ENCODE measurements at regions not wholly inside any gene's neighbourhood (a gene's known extent, or its start where the extent isn't known, plus 50 kb on each side); places are given as distances from the start of the nearest gene placed in this dataset.

- FAIRE-seq, result no peak
- Histone ChIP-seq H3K9me3 (no peaks in the 10 kb centered on the region), H3K4me1 (no peaks in the 10 kb centered on the region), H3K27ac (no peak overlapping the region), H3K4me2 (no peak overlapping the region), H3K4me3 (no peak overlapping the region)
- 6% methylated on average over 2 of the region's 2 CpGs for WGBS (ENCODE audit: missing lambda C conversion rate)
- ATAC-seq, result no peak
- TF ChIP-seq HMGXB4 (CRISPR knock-in tag; IDR thresholded peaks at IDR 0.05; ENCODE audit: borderline replicate concordance) (no peak), KDM1A (IDR thresholded peaks at IDR 0.05; ENCODE audit: low read depth) (no peak), CBX2 (IDR thresholded peaks at IDR 0.05; ENCODE audit: borderline replicate concordance, low read depth) (no peak), EHF (CRISPR knock-in tag; IDR thresholded peaks at IDR 0.05) (no peak), E2F6 (IDR thresholded peaks at IDR 0.05; ENCODE audit: borderline replicate concordance, low read depth) (no peak), RCOR1 (IDR thresholded peaks at IDR 0.05; ENCODE audit: low read depth, low read length) (no peak), MAFK (IDR thresholded peaks at IDR 0.05; ENCODE audit: partially characterized antibody) (no peak), FOSL2 (IDR thresholded peaks at IDR 0.05) (no peak), FOSL2 (CRISPR knock-in tag; IDR thresholded peaks at IDR 0.05) (no peak), RARB (CRISPR knock-in tag; IDR thresholded peaks at IDR 0.05) (no peak), FOSB (CRISPR knock-in tag; IDR thresholded peaks at IDR 0.05) (no peak), POLR2AphosphoS2 (conservative IDR thresholded peaks at IDR 0.05; ENCODE audit: low read length) (no peak), CBX8 (IDR thresholded peaks at IDR 0.05) (no peak), NPAS2 (CRISPR knock-in tag; IDR thresholded peaks at IDR 0.05; ENCODE audit: borderline replicate concordance) (no peak), GATA3 (IDR thresholded peaks at IDR 0.05; ENCODE audit: borderline replicate concordance) (no peak), TFCP2L1 (CRISPR knock-in tag; IDR thresholded peaks at IDR 0.05) (no peak), KDM5A (IDR thresholded peaks at IDR 0.05) (no peak), ZFP36 (IDR thresholded peaks at IDR 0.05; ENCODE audit: borderline replicate concordance, partially characterized antibody) (no peak), MAX (IDR thresholded peaks at IDR 0.05) (no peak)
- CTCF ChIA-PET, result no interaction called here
- no peak for DNase-seq (ENCODE audit: low read depth in 1 of 2, low spot score in 1 of 2)
- POLR2A ChIA-PET, result no interaction called here
These were observed 1057.5 kb downstream of the SORCS3 start for GRCh38 chr10:105698592-105698991.

GRCh38 chr10:105697290-105697780 is 1056.2 kb downstream of the SORCS3 start:
- Histone ChIP-seq H3K9me3 (no peaks in the 10 kb centered on the region), H3K4me1 (no peaks in the 10 kb centered on the region), H3K4me2 (no peak overlapping the region), H3K4me3 (no peak overlapping the region), H3K27ac (no peak overlapping the region)
- DNase-seq (ENCODE audit: low read depth in 1 of 2, low spot score in 1 of 2) (no peak), ATAC-seq (no peak), FAIRE-seq (no peak)
- 14% methylated on average over 3 of the region's 3 CpGs for WGBS (ENCODE audit: missing lambda C conversion rate)
- no peak for TF ChIP-seq EHMT2 (IDR thresholded peaks at IDR 0.05; ENCODE audit: low read depth)
- TF ChIP-seq RFX5 (IDR thresholded peaks at IDR 0.05), result no peak
- TF ChIP-seq E2F6 (IDR thresholded peaks at IDR 0.05; ENCODE audit: borderline replicate concordance, low read depth), result no peak
- no peak for TF ChIP-seq NPAS2 (CRISPR knock-in tag; IDR thresholded peaks at IDR 0.05; ENCODE audit: borderline replicate concordance)
- POLR2A ChIA-PET, result no interaction called here
- CTCF ChIA-PET, result interaction anchor here (0.8 kb wide), 1 partner anchor 940 kb away, joined by 3 read pairs; no protein-coding TSS in a partner anchor

- Histone ChIP-seq H3K9me3 (no peaks in the 10 kb centered on the region), H3K4me1 (no peaks in the 10 kb centered on the region), H3K4me3 (no peak overlapping the region), H3K27ac (no peak overlapping the region), H3K4me2 (no peak overlapping the region)
- POLR2A ChIA-PET, result no interaction called here
- CTCF ChIA-PET, result interaction anchor here (0.7 to 1.4 kb wide), 2 partner anchors 9 to 188 kb away, joined by 3 read pairs; no protein-coding TSS in a partner anchor
- no peak for ATAC-seq
- DNase-seq (ENCODE audit: low read depth in 1 of 2, low spot score in 1 of 2), result peak in 1 of 2 experiments; percentile 13
- no peak for TF ChIP-seq GATA3 (IDR thresholded peaks at IDR 0.05; ENCODE audit: borderline replicate concordance)
- TF ChIP-seq RAD21 (conservative IDR thresholded peaks at IDR 0.05 in 1 of 2, IDR thresholded peaks at IDR 0.05 in 1 of 2), result peak in 1 of 2 experiments; percentile 52; a peak in 2 of 5 replicates
- no peak for FAIRE-seq
- 0% methylated on average over 1 of the region's 1 CpG for WGBS (ENCODE audit: missing lambda C conversion rate)
These were observed 1050.7 kb downstream of the SORCS3 start for GRCh38 chr10:105691811-105692210.
